ENCODE measurements at regions not wholly inside any gene's neighbourhood (a gene's known extent, or its start where the extent isn't known, plus 50 kb on each side); places are given as distances from the start of the nearest gene placed in this dataset.

GRCh38 chr7:155220903-155221302 lies 76.8 kb upstream of the INSIG1 start:
- H3K4me3 ChIP-seq (ENCODE audit: low read depth, low read length), result no peak overlapping the region
- DNase-seq (ENCODE audit: low read depth), result no peak
- no peak for TF ChIP-seq CTCF (conservative IDR thresholded peaks at IDR 0.05; ENCODE audit: low read depth, low read length)

GRCh38 chr7:155221547-155221946 lies 76.1 kb upstream of the INSIG1 start:
- no peak for DNase-seq (ENCODE audit: low read depth)
- no peak for TF ChIP-seq CTCF (conservative IDR thresholded peaks at IDR 0.05; ENCODE audit: low read depth, low read length)
- H3K4me3 ChIP-seq (ENCODE audit: low read depth, low read length), result no peak overlapping the region

GRCh38 chr7:155222061-155222460 lies 75.6 kb upstream of the INSIG1 start:
- TF ChIP-seq CTCF (conservative IDR thresholded peaks at IDR 0.05; ENCODE audit: low read depth, low read length), result no peak
- no peak for DNase-seq (ENCODE audit: low read depth)
- H3K4me3 ChIP-seq (ENCODE audit: low read depth, low read length), result no peak overlapping the region

- no peak overlapping the region for H3K4me3 ChIP-seq (ENCODE audit: low read depth, low read length)
- no peak for TF ChIP-seq CTCF (conservative IDR thresholded peaks at IDR 0.05; ENCODE audit: low read depth, low read length)
- no peak for DNase-seq (ENCODE audit: low read depth)
These were observed 75.1 kb upstream of the INSIG1 start for GRCh38 chr7:155222573-155222972.

- no peak for TF ChIP-seq CTCF (conservative IDR thresholded peaks at IDR 0.05; ENCODE audit: low read depth, low read length)
- DNase-seq (ENCODE audit: low read depth), result no peak
These were observed 74.7 kb upstream of the INSIG1 start for GRCh38 chr7:155223021-155223420.

GRCh38 chr7:155223503-155223902 lies 74.2 kb upstream of the INSIG1 start:
- no peak for TF ChIP-seq CTCF (conservative IDR thresholded peaks at IDR 0.05; ENCODE audit: low read depth, low read length)
- no peak overlapping the region for H3K4me3 ChIP-seq (ENCODE audit: low read depth, low read length)
- DNase-seq (ENCODE audit: low read depth), result no peak

More at GRCh38 chr7:155223021-155223420, 74.7 kb upstream of the INSIG1 start:
- no peak overlapping the region for H3K4me3 ChIP-seq (ENCODE audit: low read depth, low read length)

- no peak for TF ChIP-seq CTCF (conservative IDR thresholded peaks at IDR 0.05; ENCODE audit: low read depth, low read length)
- DNase-seq (ENCODE audit: low read depth), result no peak
- H3K4me3 ChIP-seq (ENCODE audit: low read depth, low read length), result no peak overlapping the region
These were observed 73.4 kb upstream of the INSIG1 start for GRCh38 chr7:155224116-155224811.
